IMR-90 (cell line): ENCODE measurements at regions not wholly inside any gene's neighbourhood (a gene's known extent, or its start where the extent isn't known, plus 50 kb on each side); places are given as distances from the start of the nearest gene placed in this dataset.

Experiments
- ATAC-seq: fragments of 200-7000 bp; cut with Tn5 transposase; 2 replicates; pipeline ENCODE4 v1.9.1; 2020; ENCODE audit warnings: low read depth, mild to moderate bottlenecking, moderate library complexity
- BruUV-seq: library from RNA; stranded (reverse); fragments of 400-500 nt; replicated peaks from 2 replicates; lab custom pipeline; 2021; lab: Mats Ljungman, UMichigan
- CTCF ChIA-PET: fragments of 300-600 bp; formaldehyde crosslinking; extraction: SDS; loops from one replicate; lab custom pipeline; 2021; ENCODE audit warnings: antibody characterized with exemption; lab: Yijun Ruan, JAX
- POLR2A ChIA-PET: fragments of 300-600 bp; sonication (Branson Sonifier 250); formaldehyde crosslinking; loops from one replicate; lab custom pipeline; 2022; ENCODE audit warnings: antibody characterized with exemption; ENCODE audit not compliant: unreplicated experiment; lab: Charles Lee
- DNase-seq: peaks from one replicate; pipeline ENCODE4 v3.0.0; 2013
- H2AFZ ChIP-seq: replicated peaks from 2 replicates; pipeline ENCODE3; 2013; ENCODE audit warnings: low read length, mild to moderate bottlenecking; ENCODE audit not compliant: poor library complexity
- H2AK5ac ChIP-seq: 2 replicates; pipeline ENCODE4 v1.6.1; 2013; ENCODE audit warnings: low read depth, low read length, inconsistent platforms
- H2AK9ac ChIP-seq: replicated peaks from 2 replicates; pipeline ENCODE3; 2013; ENCODE audit warnings: mild to moderate bottlenecking, low read depth, low read length, moderate library complexity; ENCODE audit not compliant: poor library complexity
- H2BK120ac ChIP-seq: 2 replicates; pipeline ENCODE4 v1.6.1; 2013; ENCODE audit warnings: low read depth, low read length, inconsistent platforms
- H2BK15ac ChIP-seq: 3 replicates; pipeline ENCODE4 v1.6.1; 2013; ENCODE audit warnings: low read depth, low read length, inconsistent platforms
- H2BK20ac ChIP-seq: 2 replicates; pipeline ENCODE4 v1.6.1; 2013; ENCODE audit warnings: low read depth, mild to moderate bottlenecking, inconsistent platforms, low read length, moderate library complexity
- H2BK5ac ChIP-seq: 2 replicates; pipeline ENCODE4 v1.6.1; 2013; ENCODE audit warnings: mild to moderate bottlenecking, low read depth, low read length, inconsistent platforms; ENCODE audit not compliant: poor library complexity, severe bottlenecking
- H3K14ac ChIP-seq: replicated peaks from 2 replicates; pipeline ENCODE4 v1.6.1; 2013; ENCODE audit warnings: low read depth, low read length, inconsistent platforms
- H3K18ac ChIP-seq: 2 replicates; pipeline ENCODE4 v1.6.1; 2013; ENCODE audit warnings: low read depth, low read length, control low read depth
- H3K23ac ChIP-seq: 2 replicates; pipeline ENCODE4 v1.6.1; 2013; ENCODE audit warnings: low read depth, low read length, inconsistent platforms
- H3K27ac ChIP-seq: 2 replicates; pipeline ENCODE4 v1.5.1; 2013; ENCODE audit warnings: mild to moderate bottlenecking, control low read depth, low read length; ENCODE audit not compliant: insufficient read depth
- H3K27me3 ChIP-seq: 2 replicates; pipeline ENCODE4 v1.6.1; 2013; ENCODE audit warnings: low read length; ENCODE audit not compliant: control insufficient read depth, insufficient read depth
- H3K36me3 ChIP-seq: 2 replicates; pipeline ENCODE4 v1.6.1; 2013; ENCODE audit warnings: low read length, mixed read lengths; ENCODE audit not compliant: control insufficient read depth, insufficient read depth
- H3K4ac ChIP-seq: 2 replicates; pipeline ENCODE4 v1.6.1; 2013; ENCODE audit warnings: low read depth, low read length, inconsistent platforms
- H3K4me1 ChIP-seq: 2 replicates; pipeline ENCODE4 v1.6.1; 2013; ENCODE audit warnings: low read length, mixed read lengths; ENCODE audit not compliant: control insufficient read depth, insufficient read depth
- H3K4me2 ChIP-seq: 2 replicates; pipeline ENCODE4 v1.6.1; 2013; ENCODE audit warnings: low read depth, mild to moderate bottlenecking, control low read depth, low read length, moderate library complexity
- H3K4me3 ChIP-seq: 2 replicates; pipeline ENCODE4 v1.5.1; 2013; ENCODE audit warnings: low read depth, mild to moderate bottlenecking, control low read depth, low read length, moderate library complexity; ENCODE audit not compliant: insufficient read depth
- H3K56ac ChIP-seq: 2 replicates; pipeline ENCODE4 v1.6.1; 2013; ENCODE audit warnings: low read length, inconsistent platforms; ENCODE audit not compliant: insufficient read depth; ENCODE audit errors: extremely low read depth
- H3K79me1 ChIP-seq, 2 experiments: 2 replicates each; pipeline ENCODE4 v1.6.1; 2013; ENCODE audit warnings: low read length in 2 of 2, inconsistent platforms in 1 of 2, low read depth in 1 of 2
- H3K9ac ChIP-seq: 2 replicates; pipeline ENCODE4 v1.6.1; 2013; ENCODE audit warnings: low read depth, low read length, control low read depth
- H3K9me1 ChIP-seq: 2 replicates; pipeline ENCODE4 v1.6.1; 2013; ENCODE audit warnings: low read length, inconsistent platforms; ENCODE audit not compliant: insufficient read depth
- H3K9me3 ChIP-seq: 2 replicates; pipeline ENCODE4 v1.6.1; 2013; ENCODE audit warnings: low read length; ENCODE audit not compliant: control insufficient read depth, insufficient read depth
- H4K20me1 ChIP-seq: 2 replicates; pipeline ENCODE4 v1.6.1; 2013; ENCODE audit warnings: low read length, inconsistent platforms; ENCODE audit not compliant: insufficient read depth
- H4K5ac ChIP-seq: 2 replicates; pipeline ENCODE4 v1.6.1; 2013; ENCODE audit warnings: mild to moderate bottlenecking, low read depth, low read length, control low read depth
- H4K8ac ChIP-seq, 2 experiments: 2 replicates each; pipeline ENCODE4 v1.6.1; 2013; ENCODE audit warnings: low read depth in 2 of 2, low read length in 2 of 2, control low read depth in 1 of 2, inconsistent platforms in 1 of 2
- H4K91ac ChIP-seq: 2 replicates; pipeline ENCODE4 v1.6.1; 2013; ENCODE audit warnings: low read depth, low read length, inconsistent platforms; ENCODE audit not compliant: insufficient read depth
- BHLHE40 ChIP-seq: fragments of 150-350 bp; IDR thresholded peaks from 2 replicates; pipeline ENCODE4 v1.6.1; 2016; ENCODE audit warnings: mild to moderate bottlenecking, low read depth, low read length
- CEBPB ChIP-seq: IDR thresholded peaks from 2 replicates; pipeline ENCODE4 v1.6.1; 2012; ENCODE audit warnings: low read depth, low read length, improper control_type of control experiment
- CHD1 ChIP-seq: IDR thresholded peaks from 2 replicates; pipeline ENCODE4 v1.6.1; 2012; ENCODE audit warnings: low read depth, low read length, improper control_type of control experiment
- ELK1 ChIP-seq: fragments of 150-350 bp; IDR thresholded peaks from 2 replicates; pipeline ENCODE4 v1.6.1; 2016; ENCODE audit warnings: low read depth, mild to moderate bottlenecking, low read length, moderate library complexity, borderline replicate concordance
- FOS ChIP-seq: fragments of 150-350 bp; IDR thresholded peaks from 2 replicates; pipeline ENCODE4 v1.6.1; 2016; ENCODE audit warnings: low read depth, low read length
- MAFK ChIP-seq: IDR thresholded peaks from 2 replicates; pipeline ENCODE4 v1.6.1; 2012; ENCODE audit warnings: low read depth, low read length, improper control_type of control experiment
- MAZ ChIP-seq: IDR thresholded peaks from 2 replicates; pipeline ENCODE4 v1.6.1; 2012; ENCODE audit warnings: low read depth, mild to moderate bottlenecking, low read length, improper control_type of control experiment, moderate library complexity, borderline replicate concordance
- MXI1 ChIP-seq: IDR thresholded peaks from 2 replicates; pipeline ENCODE4 v1.6.1; 2012; ENCODE audit warnings: low read depth, mild to moderate bottlenecking, low read length, moderate library complexity, borderline replicate concordance
- NFE2L2 ChIP-seq: fragments of 150-350 bp; IDR thresholded peaks from 2 replicates; pipeline ENCODE4 v1.6.1; 2016; ENCODE audit warnings: low read depth, mild to moderate bottlenecking, low read length
- POLR2A ChIP-seq: IDR thresholded peaks from 2 replicates; pipeline ENCODE4 v1.6.1; 2012; ENCODE audit warnings: mild to moderate bottlenecking, low read depth, low read length
- RAD21 ChIP-seq: IDR thresholded peaks from 2 replicates; pipeline ENCODE4 v1.6.1; 2012; ENCODE audit warnings: low read length, improper control_type of control experiment
- RCOR1 ChIP-seq: IDR thresholded peaks from 2 replicates; pipeline ENCODE4 v1.6.1; 2012; ENCODE audit warnings: mild to moderate bottlenecking, low read length, improper control_type of control experiment; ENCODE audit not compliant: insufficient replicate concordance
- RFX5 ChIP-seq: IDR thresholded peaks from 2 replicates; pipeline ENCODE4 v1.8.0; 2012; ENCODE audit warnings: low read depth, mild to moderate bottlenecking, low read length, moderate library complexity
- SMC3 ChIP-seq: fragments of 150-350 bp; IDR thresholded peaks from 2 replicates; pipeline ENCODE4 v1.6.1; 2016; ENCODE audit warnings: low read depth, mild to moderate bottlenecking, antibody characterized with exemption, low read length, moderate library complexity
- USF2 ChIP-seq: fragments of 150-350 bp; IDR thresholded peaks from 2 replicates; pipeline ENCODE4 v1.6.1; 2017; ENCODE audit warnings: mild to moderate bottlenecking, antibody characterized with exemption, low read length, low read depth
- WGBS, 2 experiments: methylation state at CpG; one replicate each; pipeline versions ENCODE4 v1.1.5 to v1.1.7; 2013; ENCODE audit warnings: missing lambda C conversion rate in 2 of 2; ENCODE audit not compliant: insufficient read length in 1 of 2; ENCODE audit errors: extremely low coverage in 2 of 2; 5-methylcytosine and 5-hydroxymethylcytosine counted together
- dilution Hi-C: fragments of 300-500 bp; cut with HindIII; formaldehyde crosslinking; loops from one replicate; pipeline ENCODE4 v1.14.3; 2018; ENCODE audit warnings: low sequenced_read_pairs; ENCODE audit not compliant: unreplicated experiment
- in situ Hi-C: fragments of 300-500 bp; cut with MboI; formaldehyde crosslinking; loops from 3 replicates; pipeline ENCODE4 v1.14.3; 2019; ENCODE audit warnings: low sequenced_read_pairs, inconsistent platforms, mixed read lengths
- intact Hi-C: fragments of 100-400 bp; cut with micrococcal nuclease; formaldehyde crosslinking; loops from 2 replicates; pipeline ENCODE4 v1.10.0; 2022
- TF ChIP-seq, protein P1 (sequence below): conservative IDR thresholded peaks from 2 replicates; pipeline ENCODE4 v1.5.1; 2012; ENCODE audit warnings: mild to moderate bottlenecking, low read depth, low read length, improper control_type of control experiment

DNA sequence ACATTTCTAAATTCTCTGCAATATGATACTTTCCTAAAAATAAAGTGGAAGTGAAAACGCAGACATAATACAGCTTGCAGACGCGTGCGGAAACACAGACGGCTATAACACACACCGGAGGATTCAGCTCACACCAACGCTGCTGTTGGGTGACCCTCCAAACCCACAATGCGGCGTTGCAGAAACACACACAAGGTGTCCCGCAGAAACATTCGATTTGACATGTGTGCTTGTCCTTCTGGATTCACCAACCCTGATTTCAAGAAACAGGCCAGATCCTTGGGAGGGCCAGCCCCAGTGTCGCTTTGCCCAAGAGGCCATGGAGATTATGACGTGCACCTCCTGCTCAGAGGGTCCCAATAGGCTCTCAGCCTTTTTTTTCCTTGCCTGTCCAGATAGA is 136.7 kb upstream of the TCERG1L start:
- ChIA-PET POLR2A (no interaction called here), CTCF (no interaction called here)
- no TSS peak for BruUV-seq
- Histone ChIP-seq H3K4me1 (no peaks in the 10 kb centered on the region), H3K36me3 (no peaks in the 10 kb centered on the region), H3K14ac (no peak overlapping the region), H2BK15ac (no peak overlapping the region), H2AK9ac (no peak overlapping the region), H2BK20ac (no peak overlapping the region), H3K9ac (no peak overlapping the region), H3K18ac (no peak overlapping the region), H3K4ac (no peak overlapping the region), H3K4me3 (no peak overlapping the region), H4K20me1 (no peaks in the 10 kb centered on the region), H3K4me2 (no peak overlapping the region), H2AFZ (no peak overlapping the region), H3K9me3 (peaks cover 45% of the 10 kb centered on the region), H3K27ac (no peak overlapping the region), H3K79me1 (no peaks in the 10 kb centered on the region), H4K91ac (no peak overlapping the region), H2BK120ac (no peak overlapping the region), H2AK5ac (no peak overlapping the region), H3K27me3 (no peaks in the 10 kb centered on the region), H3K56ac (no peak overlapping the region), H3K9me1 (no peaks in the 10 kb centered on the region), H3K23ac (no peak overlapping the region), H4K8ac (no peak overlapping the region), H2BK5ac (no peak overlapping the region), H4K5ac (no peak overlapping the region)
- WGBS, 2 experiments = 42% methylated on average over 10 of the region's 13 CpGs; no CpG with 5 or more reads in 1 of the 2 experiments
- DNase-seq (no peak), ATAC-seq (no peak)
- TF ChIP-seq RAD21 (no peak), MAFK (no peak), CHD1 (no peak), MAZ (no peak), MXI1 (no peak), NFE2L2 (no peak), FOS (no peak), USF2 (no peak), RCOR1 (no peak), ELK1 (no peak), POLR2A (no peak), BHLHE40 (no peak), RFX5 (no peak), CEBPB (no peak), SMC3 (no peak)
- TF ChIP-seq, protein P1, sequence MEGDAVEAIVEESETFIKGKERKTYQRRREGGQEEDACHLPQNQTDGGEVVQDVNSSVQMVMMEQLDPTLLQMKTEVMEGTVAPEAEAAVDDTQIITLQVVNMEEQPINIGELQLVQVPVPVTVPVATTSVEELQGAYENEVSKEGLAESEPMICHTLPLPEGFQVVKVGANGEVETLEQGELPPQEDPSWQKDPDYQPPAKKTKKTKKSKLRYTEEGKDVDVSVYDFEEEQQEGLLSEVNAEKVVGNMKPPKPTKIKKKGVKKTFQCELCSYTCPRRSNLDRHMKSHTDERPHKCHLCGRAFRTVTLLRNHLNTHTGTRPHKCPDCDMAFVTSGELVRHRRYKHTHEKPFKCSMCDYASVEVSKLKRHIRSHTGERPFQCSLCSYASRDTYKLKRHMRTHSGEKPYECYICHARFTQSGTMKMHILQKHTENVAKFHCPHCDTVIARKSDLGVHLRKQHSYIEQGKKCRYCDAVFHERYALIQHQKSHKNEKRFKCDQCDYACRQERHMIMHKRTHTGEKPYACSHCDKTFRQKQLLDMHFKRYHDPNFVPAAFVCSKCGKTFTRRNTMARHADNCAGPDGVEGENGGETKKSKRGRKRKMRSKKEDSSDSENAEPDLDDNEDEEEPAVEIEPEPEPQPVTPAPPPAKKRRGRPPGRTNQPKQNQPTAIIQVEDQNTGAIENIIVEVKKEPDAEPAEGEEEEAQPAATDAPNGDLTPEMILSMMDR = no peak
- intact Hi-C loops (no loop called here), dilution Hi-C loops (no loop called here), in situ Hi-C loops (no loop called here)
